ENCODE measurements at regions not wholly inside any gene's neighbourhood (a gene's known extent, or its start where the extent isn't known, plus 50 kb on each side); places are given as distances from the start of the nearest gene placed in this dataset.

DNA sequence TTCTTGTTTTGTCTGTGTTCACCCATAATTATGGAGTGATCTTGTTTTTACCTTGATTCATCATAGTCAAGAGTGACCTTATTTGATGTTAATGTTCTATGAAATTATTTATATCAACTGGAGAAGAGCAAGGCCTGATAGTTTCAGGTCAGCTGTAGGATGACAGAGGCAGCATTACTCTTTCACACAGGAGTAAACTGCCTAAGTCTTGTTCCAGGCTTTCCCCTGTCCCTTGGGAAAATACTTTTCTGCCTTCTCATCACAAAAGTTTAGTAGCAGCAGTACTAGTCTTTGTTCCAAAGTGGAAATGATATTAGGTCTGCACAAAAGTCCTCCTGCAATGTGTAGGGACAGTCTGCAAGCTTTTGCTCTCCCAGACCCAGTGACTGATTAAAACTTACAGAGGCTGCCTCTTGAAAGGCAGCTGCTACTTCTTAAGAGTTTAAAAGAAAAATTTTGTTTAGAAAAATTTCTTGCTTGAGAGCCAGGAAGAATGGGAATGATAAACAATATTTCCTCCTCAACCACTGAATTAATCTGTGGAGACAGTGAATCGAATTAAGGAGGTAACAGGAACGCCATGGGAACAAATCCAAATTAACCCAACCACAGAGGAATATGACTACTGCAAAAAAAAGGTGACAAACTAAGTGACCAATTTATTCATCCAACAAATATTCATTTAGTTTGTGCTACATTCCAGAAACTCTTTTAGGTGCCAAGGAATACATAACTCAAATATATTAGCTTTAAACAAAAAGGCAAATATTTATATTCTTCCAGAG is 991.4 kb upstream of the PABPC4L start:
- TF ChIP-seq POLR2AphosphoS5 (IDR thresholded peaks at IDR 0.05): no peak
- no peak for TF ChIP-seq CTCF (IDR thresholded peaks at IDR 0.05)
- no peak for TF ChIP-seq POLR2A (IDR thresholded peaks at IDR 0.05)
- TF ChIP-seq EP300 (IDR thresholded peaks at IDR 0.05): no peak
